GM21390 (cell line): ENCODE measurements at regions not wholly inside any gene's neighbourhood (a gene's known extent, or its start where the extent isn't known, plus 50 kb on each side); places are given as distances from the start of the nearest gene placed in this dataset.
"Not testable (repeated sequence)": the region's sequence is repeated elsewhere in the genome, so short reads cannot be mapped to it uniquely, and the experiment has no call there.

Experiments used
- ATAC-seq: cut with Tn5 transposase; IDR thresholded peaks from one replicate; pipeline ENCODE4 v1.9.1; 2021; ENCODE audit not compliant: unreplicated experiment

DNA sequence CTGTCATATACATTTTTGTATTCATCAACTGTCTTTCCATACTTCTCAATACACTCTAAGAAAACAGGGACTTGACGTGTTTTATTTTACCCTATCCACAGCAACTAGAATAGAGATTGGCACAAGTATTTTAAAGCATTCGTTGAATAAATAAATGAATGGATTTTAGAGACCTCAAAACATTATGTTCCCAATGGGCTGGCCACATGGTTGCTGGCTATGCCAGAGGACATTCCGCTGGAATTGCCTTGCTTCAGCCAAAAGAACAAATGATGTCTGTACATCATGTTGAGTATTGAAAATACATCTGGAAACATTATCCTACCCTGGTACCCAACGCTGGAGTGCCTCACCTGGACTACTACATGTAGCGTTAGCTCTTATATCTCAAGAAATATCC, 132.8 kb upstream of the RAP1B start:
- ATAC-seq: no peak

GRCh38 chr12:68478516-68479260, 132.0 kb upstream of the RAP1B start:
- no peak for ATAC-seq

GRCh38 chr12:68479261-68479895, 131.3 kb upstream of the RAP1B start:
- ATAC-seq: no peak

DNA sequence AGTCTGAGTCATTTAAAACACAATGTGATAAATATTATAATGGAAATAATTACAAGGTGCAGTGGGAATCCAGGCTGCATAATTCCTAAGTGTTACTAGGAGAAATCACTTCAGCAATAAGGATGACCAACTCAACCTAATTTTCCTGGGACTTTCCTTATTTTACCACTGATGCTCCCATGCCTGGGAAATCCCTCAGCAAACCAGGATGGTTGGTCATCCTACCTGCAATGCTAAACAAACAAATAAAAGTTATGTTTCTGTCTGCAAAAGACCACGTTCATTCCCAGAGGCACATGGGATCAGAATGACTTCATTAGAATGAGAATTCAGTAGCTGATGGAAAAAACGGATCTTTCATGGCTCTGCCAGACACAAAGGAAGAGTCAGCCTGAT, 130.8 kb upstream of the RAP1B start:
- no peak for ATAC-seq

DNA sequence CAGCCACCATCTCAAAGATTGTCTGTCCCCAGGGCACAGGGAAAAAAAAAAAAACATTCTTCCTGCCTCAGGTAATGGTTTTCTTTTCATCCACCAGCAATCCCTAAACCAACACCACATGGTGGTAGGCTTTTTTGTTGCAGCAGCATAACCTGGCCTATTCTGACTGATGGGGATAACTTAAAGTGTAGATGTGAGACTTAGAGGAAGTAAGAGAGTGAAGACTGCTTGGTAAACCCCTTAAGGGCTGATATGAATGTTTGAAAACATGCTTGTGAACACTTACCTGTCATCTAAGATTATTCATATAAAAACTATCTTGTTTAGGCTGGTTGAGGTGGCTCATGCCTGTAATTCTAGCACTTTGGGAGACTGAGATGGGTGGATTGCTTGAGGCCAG, 130.2 kb upstream of the RAP1B start:
- ATAC-seq: no peak

- peak; percentile 56 for ATAC-seq
Observed at GRCh38 chr12:68481181-68481941, 129.3 kb upstream of the RAP1B start.

GRCh38 chr12:68482014-68482413, 128.7 kb upstream of the RAP1B start:
- ATAC-seq: no peak

DNA sequence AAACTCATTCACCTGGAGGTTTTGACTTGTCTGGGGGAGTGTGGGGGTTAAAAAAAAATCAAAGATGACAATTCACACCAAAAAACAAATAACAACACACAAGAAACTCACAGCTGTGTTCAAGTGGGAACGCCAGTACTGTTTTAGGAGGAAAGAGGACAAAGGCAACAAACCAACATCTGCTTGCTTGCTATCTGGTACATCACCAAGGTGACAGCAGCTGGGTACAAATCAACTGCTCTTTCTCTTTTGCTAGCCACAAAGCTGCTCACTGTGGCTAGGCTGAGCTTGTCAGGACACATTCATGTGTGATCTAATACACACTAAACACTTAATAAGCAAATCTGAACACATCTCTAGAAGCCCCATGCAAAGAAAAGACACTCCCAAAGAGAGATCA, 128.0 kb upstream of the RAP1B start:
- peak; percentile 89 for ATAC-seq

GRCh38 chr12:68483592-68484383, 126.9 kb upstream of the RAP1B start:
- no peak for ATAC-seq

DNA sequence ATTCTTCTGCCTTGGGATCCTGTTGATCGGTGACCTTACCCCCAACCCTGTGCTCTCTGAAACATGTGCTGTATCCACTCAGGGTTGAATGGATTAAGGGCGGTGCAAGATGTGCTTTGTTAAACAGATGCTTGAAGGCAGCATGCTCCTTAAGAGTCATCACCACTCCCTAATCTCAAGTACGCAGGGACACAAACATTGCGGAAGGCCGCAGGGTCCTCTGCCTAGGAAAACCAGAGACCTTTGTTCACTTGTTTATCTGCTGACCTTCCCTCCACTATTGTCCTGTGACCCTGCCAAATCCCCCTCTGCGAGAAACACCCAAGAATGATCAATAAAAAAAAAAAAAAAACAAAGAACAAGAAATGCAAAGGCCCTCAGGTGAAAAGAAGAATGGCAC, 126.1 kb upstream of the RAP1B start:
- not testable (repeated sequence) for ATAC-seq

GRCh38 chr12:68486449-68486848, 124.2 kb upstream of the RAP1B start:
- not testable (repeated sequence) for ATAC-seq

- ATAC-seq: no peak
Observed at GRCh38 chr12:68487721-68488309, 122.9 kb upstream of the RAP1B start.

GRCh38 chr12:68489273-68489672, 121.4 kb upstream of the RAP1B start:
- ATAC-seq: no peak

DNA sequence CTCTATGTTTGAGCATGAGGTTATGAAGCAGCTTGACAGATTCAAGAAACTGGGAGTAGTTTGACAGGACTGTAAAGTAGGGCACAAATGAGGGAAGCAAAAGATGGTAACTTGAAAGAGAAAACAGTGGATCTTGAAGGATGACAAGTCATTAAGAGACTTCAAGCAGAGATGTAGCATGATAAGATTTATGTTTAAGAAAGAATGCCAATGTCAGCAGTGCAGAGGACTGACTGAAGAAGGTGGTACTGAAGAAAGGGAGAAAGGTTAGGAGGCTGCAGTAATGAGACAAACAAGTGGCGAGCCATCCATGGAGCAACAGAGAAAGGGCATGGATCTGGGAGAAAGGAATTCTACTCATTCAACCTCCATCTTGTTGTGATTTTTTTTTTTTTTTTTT, 120.2 kb upstream of the RAP1B start:
- ATAC-seq: no peak

DNA sequence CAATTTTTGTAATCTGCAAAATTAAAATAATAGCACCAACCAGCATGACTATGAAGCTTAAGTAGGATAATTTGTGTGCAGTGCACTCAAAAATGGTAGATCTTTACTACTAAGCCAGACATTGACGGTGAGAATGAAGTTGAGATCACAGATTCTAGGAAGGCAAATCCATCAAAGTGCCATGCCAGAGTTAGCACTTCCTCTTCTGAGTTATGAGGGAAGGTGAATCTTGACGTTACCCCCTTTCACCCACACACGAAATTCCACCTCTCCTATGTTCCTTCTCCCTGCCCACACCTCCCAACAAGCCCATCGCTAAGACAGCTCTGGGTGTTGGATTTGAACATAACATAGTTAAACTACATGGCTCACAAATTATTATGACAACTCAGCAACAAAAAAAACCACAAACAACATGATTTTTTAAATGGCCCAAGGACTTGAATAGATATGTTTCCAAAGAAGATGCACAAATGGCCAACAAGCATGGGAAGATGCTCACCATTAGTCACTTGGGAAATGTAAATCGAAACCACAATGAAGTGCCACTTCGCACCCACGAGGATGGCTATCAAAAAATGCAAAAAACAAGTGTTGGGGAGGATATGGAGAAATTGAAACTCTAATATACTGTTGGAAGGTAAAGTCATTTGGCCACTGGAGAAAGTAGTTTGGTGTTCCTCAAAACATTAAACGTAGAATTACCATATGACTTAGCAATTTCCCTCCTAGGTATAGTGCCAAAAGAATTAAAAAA, 119.3 kb upstream of the RAP1B start:
- no peak for ATAC-seq

GRCh38 chr12:68495336-68496070, 115.2 kb upstream of the RAP1B start:
- ATAC-seq: no peak

DNA sequence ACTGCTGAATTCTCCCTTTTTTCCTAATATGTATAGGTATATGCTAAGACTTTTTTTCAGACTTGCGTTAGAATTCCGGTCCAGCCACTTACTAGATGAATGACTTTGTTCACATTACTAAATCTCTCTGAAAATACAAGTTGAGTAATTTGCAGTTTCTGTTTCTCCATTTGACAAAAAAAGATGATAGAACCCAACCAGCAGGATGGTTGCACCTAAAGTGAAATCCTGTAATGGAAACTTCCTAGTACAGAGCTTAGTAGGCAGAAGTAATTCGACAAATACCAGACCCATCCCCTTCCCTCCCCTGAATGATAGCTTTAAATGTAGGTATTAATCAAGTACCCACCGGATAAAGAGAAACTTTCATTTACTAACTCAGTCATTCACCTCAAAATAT, 113.6 kb upstream of the RAP1B start:
- ATAC-seq: peak; percentile 66

GRCh38 chr12:68497702-68498101, 113.0 kb upstream of the RAP1B start:
- ATAC-seq: no peak

GRCh38 chr12:68498736-68499135, 112.0 kb upstream of the RAP1B start:
- ATAC-seq: no peak
